Stimulated activated naive CD8-positive, alpha-beta T cell treated with anti-CD3 and anti-CD28 coated beads, Interleukin-15, Interleukin-2, amounts not matched to agents 100 U/mL and 50 U/mL, for 24 hours (primary cell): ENCODE measurements at regions not wholly inside any gene's neighbourhood (a gene's known extent, or its start where the extent isn't known, plus 50 kb on each side); places are given as distances from the start of the nearest gene placed in this dataset.

Experiments
- ATAC-seq: fragments of 150-1000 bp; cut with Tn5 transposase; one replicate; pipeline ENCODE4 v1.10.0; 2021
- DNase-seq: peaks from one replicate; pipeline ENCODE4 v3.0.0; 2021

DNA sequence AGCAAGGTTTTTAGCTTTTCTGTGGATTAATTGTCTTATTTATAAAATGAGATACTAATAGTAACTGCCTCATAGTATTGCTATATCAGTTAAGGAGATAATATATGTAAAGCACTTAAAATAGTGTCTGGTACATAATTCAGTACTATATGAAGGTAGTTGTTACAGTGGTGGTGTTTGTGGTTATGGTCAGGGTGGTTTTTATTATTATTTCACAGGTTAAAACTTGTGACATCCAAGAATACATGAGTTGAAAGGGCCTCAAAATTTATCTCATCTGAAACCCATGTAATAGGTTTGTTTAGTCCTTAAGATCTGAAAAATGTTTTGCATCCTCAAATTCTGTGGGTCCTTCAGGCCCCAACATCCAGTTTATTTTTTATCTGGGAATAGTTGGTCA, 369.5 kb upstream of the LRATD1 start:
- ATAC-seq (no peak), DNase-seq (no peak)

DNA sequence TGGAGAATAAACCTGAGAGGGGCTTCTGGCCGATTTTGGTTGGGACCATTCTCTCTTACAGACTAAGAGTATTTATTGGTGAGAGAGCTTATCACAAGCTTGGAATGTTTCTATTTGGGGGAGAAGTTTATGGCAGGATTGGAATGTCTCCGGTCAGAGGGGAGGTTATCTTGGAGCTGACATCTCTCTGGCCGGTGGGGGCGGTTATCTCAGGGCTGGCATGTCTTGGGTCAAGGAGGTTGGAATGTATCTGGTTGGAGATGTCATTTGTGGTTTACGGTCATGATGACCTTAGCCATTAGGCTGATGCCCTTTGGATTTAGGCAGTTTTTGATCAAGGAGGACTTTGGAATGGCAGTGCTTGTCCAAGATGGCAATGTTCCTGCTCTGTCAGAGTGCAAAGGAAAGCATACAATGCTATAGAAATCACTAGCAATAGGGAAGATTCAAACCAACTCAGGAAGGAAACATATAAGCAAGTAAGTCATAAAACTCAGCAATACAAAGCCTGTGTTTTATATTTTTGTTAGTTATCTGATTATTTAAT, 362.4 kb upstream of the LRATD1 start:
- no peak for ATAC-seq
- DNase-seq: no peak

DNA sequence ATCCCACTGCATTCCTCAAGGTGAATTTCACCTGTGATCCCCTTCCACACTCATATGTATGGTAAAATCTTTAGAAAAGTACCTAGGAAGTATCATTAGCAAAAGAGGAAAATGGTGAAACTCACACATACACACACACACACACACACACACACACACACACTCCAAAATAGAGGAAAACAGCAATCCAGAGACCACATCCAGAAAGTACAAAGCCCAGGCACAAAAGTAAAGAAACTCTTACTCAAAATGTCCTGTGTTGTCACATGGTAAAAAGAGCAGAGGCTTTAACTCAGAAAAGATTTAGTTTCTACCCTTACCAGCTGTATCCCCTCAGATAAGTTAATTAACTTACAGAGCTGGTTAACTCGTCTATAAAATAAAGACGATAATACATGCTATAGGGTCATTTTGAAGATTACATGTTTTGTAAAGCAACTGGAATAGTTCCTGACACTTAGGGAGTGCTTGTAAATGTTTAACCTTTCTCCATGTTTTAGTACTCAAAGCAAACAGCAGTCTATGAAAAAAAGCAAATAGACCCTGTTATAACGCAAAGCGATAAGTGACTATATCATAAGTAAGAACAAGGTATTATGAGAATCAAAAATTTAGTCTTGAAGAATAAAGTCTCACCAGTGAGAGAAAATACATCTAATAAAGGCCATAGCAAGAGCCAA, 360.0 kb upstream of the LRATD1 start:
- no peak for DNase-seq
- no peak for ATAC-seq

DNA sequence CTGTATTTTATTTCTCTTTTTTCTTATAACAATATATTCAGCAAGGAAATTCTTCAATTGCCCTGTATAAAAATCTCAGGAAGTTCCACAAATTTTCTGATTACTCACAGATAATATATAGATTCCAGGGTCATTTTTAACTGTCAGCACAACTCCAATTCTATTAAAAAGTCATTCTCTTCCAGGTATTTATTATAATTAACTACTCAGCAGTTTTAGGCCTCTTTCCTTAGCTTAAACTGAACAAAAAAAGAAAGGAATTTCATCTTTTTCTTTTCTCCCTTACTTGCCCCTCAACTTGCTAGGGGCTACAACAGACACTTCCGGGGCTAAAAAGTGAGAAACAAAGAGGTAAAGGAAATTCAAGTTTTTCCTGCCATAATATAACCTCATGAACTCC, 358.9 kb upstream of the LRATD1 start:
- ATAC-seq (no peak), DNase-seq (no peak)

DNA sequence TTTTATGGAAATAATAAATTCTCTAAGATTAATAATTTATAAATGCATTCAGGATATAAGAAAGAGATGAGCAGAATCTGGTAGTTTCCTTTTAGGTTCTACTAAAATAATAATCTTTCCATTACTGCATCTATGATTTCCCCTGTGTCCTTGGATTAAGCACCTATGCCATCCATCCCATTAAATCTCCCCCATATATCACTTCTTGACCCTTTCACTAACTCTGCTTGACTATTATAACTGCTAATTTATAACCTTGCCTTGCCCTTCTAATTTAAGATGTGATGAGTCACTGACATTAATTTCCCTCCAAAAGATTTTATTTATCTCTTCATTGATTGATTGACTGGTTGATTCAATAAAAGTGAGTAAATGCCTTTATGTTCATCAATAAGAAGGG, 348.3 kb upstream of the LRATD1 start:
- ATAC-seq: no peak
- no peak for DNase-seq

DNA sequence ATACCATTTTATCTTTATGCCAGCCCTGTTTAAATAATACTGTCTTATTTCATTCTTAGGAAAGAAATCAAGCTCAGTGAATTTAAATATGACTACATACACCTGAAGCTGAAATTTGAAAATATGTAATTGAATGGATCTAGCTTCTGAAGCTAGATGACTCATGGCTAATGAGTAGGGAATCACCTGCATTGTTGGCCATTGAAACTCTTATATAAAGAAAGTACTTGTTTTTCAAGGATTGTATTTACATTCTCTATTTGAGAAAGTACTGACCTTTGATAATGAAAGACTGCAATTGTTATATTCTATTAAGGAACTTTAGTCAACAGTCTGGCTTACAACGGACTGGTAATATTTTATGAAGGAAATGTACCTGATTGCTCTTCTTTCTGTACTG, 346.7 kb upstream of the LRATD1 start:
- ATAC-seq: no peak

DNA sequence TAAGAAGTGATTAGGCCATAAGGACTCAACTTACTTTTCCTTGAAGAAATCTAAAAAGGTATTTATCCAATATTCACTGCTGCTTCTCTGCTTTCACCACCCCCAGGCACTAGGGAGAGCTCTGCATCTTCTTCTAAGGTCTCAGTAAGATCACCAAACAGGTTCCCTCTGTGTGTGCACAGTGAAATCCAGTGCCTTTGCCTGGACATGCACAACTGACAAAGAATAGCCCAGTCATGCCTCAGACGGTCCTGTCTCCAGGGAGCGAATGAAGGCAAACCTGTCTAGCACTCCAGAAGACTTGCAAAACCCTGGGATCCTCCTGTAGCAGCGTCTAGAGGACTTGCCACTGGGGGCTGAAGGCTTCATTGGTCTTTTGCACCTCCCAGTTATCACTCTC, 344.5 kb upstream of the LRATD1 start:
- ATAC-seq (no peak), DNase-seq (no peak)

More for the DNA sequence above, 346.7 kb upstream of the LRATD1 start:
- DNase-seq: no peak

DNA sequence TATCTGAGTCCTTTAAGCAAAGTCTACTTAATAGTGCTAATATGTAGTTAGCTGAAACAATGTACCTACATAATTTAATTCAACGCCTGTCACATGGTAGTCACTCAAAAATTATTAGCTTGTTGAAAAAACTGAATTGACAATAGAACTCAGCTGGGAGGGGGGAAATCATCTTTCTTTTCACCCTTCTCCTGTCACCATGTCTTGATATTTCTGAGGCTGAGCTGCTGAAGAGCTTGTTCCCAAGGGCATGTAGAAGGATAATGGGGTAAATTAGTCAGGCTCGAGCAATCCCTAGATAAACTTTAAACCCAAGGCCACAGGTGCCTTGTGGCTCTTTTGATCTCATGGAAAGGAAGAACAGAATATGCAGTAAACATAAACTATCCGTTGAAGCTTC, 339.6 kb upstream of the LRATD1 start:
- no peak for DNase-seq
- ATAC-seq: no peak

DNA sequence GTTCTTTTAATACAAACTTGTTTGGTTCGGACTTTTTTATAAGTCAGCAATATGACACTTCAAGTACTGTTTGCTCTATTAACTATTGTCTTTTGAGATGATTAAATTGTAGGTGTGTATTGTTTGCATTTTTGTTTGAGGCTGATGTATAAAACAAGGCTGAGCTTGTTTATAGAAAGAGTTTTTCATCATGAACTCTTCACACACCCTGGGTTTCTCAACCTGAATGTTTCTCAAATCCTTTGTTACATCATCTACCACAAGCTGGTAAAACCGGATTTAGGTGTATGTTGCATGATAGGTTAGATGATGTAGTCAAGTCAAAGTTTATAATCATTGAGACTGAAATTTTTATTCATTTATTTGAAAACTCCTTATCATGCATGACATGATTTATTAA, 335.2 kb upstream of the LRATD1 start:
- ATAC-seq (no peak), DNase-seq (no peak)

DNA sequence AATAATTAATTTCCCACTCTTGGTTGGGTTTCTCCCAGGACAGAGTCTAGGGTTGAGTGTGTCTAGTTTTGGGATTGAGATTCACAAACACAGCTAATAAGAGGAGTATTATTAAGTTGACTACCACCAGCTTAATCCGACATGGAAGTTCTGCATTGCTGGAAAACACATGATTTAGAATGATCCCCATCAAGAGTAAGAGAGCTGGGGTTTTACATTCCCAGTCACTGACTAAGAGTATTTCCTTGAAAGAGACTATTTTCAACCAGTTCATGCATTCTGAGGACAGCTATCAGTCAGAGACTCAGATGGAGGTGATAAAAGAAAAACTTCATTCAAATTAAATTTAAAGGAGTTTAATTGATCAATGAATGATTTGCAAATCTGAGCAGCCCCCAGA, 334.6 kb upstream of the LRATD1 start:
- ATAC-seq: no peak
- no peak for DNase-seq

DNA sequence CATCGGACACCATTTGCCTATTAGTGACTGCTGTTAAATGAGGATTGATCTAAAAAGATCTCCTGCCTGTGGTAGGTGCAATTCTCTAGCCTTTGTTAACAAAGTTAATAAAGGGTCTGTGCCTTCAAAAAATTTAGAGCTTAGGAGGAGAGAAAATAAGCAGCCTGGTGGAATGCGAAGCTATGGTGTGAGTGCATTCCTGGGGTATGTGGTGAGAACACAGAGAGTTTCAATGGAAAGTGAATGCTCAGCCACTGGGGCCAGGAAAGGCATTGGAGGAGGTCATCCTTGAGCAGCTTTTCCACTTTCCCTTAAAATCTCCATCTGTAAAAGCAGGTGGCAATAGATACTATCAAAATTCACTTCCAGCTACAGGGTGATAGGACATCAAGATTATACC, 331.2 kb upstream of the LRATD1 start:
- no peak for ATAC-seq
- DNase-seq: no peak

DNA sequence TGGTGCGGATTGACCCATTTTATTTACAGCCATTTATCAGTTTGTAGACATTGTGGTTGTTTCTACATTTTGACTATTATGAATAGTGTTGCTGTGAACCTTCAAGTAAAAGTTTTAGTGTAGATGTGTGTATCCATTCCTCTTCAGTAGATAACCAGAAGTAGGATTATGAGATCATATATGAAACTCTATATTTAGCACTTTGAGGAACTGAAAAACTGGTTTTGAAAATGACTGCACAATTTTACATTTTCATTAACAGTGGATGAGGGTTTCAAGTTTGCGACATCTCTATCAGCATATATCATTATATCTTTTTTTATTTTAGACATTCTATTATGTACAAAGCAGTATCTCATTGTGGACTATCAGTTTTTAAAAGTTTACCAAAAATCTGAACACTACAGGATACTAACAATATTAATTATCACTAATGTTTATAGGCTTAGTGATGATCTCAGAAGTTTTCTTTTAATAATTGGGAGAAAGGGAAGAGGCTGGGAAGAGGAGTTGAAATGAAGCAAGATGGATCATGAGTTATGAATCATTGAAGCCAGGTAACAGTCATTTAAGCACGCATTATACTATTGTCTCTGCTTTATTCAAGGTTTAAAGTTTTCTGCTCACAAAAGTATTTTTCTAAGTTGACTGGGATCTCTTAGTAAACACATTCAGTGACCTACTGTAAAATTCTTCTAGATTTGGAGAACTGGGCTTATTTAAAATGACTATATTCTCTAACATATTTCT, 329.0 kb upstream of the LRATD1 start:
- ATAC-seq (no peak), DNase-seq (no peak)

DNA sequence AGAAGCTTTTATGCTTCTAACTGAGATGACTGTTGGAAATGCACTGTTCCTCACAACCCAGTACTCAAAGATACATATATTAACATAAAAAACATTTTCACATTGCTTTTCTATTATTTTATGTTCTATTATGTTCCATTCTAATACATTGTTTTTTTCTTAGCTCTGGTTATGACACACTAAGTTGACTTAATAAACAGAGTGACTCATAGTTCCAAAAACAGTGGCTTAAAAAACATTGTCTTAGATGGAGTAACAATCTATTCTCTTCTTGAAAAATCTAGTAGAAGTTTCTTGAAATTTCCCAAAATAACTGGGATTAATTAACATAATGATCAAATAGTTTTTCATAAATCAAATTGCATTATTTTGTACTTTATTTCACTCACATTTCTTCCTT, 328.2 kb upstream of the LRATD1 start:
- no peak for ATAC-seq
- no peak for DNase-seq

DNA sequence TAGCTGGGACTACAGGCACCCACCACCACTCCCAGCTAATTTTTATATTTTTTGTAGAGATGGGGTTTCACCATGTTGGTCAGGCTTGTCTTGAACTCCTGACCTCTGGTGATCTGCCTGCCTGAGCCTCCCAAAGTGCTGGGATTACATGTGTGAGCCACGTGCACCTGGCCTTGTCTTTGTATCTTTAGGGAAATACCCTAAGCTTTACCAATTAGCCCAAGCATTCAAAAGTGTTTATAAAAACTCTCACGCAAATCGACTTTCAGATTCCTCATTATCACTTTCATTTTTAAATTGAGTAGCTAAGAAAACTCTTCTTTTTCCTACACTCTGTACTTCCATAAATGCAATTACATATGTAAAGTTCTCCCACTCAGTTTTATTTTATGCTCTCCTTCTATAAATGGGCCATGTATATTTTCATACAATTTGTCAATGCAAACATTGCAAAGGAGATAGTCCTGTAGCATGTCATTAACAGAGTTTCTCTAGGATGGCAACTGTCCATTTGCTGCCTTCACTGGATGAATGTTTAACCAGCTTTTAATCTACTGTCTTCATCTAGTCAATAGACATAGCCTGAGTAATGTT, 326.2 kb upstream of the LRATD1 start:
- ATAC-seq: no peak
- no peak for DNase-seq

DNA sequence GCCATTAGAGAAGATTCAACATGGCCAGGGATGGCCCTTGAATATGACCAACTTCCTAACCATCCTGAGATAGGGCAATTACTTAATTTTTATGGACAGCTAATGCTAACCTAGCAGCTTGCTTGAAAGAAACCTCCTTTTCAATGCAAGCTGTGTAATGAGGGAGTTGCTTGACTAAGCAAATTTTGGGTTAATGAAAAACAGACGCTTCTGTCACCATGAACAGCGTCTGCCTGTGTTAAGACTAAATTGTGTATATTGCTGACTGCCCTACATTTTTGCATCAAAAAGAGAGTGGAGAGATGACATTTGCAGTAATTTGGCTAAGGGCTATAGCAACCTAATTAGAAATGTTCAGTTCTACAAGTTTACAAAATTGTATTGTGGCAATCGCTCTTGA, 319.2 kb upstream of the LRATD1 start:
- DNase-seq (no peak), ATAC-seq (no peak)

DNA sequence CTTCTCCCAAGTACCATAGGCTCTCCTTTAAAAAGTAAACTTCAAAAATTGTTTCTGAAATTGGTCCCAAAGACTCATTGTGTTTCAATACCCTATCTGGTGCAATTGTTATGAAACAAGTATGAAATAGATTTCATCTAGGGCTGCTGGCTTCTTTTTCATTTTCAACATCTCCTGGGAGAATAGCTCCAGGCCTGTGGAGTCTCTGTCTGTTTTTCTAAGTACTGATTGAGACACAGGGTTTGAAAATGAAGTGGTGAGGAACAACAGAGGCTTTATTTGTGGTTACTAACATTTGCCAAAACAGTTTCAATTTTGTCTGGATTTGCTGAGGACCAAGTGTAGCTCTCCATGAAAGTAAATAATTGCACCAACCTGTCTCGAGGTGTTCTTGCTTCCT, 315.9 kb upstream of the LRATD1 start:
- no peak for ATAC-seq
- DNase-seq: no peak

DNA sequence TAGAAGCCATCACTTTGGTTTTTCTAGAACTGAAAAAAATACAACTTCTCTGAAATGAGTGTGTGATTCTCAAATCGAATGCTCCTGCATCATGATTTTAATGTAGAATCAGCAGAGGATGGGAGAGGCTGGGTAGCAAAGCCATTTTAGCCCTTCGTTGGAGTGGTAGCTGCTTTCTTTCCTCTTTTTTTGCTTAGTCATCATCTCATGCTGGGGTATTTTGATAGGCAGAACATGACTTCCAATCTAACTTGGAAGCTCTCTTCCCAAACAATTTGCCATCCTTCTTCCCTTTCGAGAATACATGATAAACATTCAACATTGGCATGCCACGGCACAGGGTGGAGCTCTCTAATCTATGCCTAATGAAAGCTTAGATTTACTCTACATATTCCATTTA, 311.2 kb upstream of the LRATD1 start:
- DNase-seq: no peak
- no peak for ATAC-seq

DNA sequence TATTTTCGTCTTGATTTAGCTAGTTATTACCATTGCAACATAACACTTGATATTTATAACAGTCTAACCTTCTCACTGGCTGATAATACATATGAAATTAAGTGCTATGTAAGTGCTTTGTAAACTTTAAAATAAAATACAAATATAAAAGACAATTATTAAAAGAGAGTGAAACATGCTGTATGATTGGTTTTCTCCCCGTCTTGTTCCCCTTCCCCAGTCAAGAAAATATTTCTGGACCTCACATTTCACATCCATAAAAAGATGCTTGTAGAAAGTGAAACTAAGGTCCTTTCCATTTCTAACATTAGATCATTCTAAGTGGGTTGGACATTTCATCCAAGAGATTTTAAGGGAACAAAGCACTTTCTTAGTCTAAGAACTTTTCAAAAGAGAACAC, 310.2 kb upstream of the LRATD1 start:
- DNase-seq (no peak), ATAC-seq (no peak)

DNA sequence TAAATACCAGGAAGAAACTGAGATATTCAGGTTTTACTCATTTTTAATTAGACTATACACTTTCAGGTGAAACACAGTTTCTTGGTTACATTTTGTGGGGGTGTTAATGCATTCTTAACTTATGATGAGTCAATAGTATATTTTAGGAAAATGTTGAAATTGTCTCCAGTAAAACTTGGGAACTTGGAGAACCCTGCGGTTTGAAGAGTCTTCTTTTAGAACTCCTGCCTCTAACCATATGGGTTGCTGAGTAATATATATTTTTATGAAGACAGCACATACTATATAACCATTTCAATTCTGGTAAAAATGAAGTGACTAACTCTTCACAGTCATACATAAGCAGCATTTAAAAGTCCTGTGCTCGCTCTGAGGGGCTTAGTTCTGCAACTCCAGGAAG, 308.2 kb upstream of the LRATD1 start:
- no peak for ATAC-seq
- no peak for DNase-seq

DNA sequence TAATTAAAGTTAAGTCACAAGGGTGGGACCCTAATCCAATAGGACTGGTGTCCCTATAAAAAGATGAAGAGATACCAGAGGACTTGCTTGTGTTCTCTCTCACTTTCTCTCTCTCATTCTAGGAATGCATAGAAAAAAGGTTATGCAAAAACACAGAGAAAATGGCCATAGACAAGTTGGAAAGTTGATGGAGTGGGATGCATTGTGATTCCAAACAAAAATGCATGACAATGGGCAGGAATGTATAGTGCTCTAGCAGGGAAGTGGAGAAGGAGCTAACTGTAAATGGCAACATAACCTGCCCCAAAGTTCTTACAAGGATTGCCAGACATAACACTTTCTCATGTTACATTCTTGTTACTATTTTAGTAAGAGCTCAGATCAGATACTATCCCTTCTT, 301.6 kb upstream of the LRATD1 start:
- DNase-seq: no peak
- ATAC-seq: no peak

DNA sequence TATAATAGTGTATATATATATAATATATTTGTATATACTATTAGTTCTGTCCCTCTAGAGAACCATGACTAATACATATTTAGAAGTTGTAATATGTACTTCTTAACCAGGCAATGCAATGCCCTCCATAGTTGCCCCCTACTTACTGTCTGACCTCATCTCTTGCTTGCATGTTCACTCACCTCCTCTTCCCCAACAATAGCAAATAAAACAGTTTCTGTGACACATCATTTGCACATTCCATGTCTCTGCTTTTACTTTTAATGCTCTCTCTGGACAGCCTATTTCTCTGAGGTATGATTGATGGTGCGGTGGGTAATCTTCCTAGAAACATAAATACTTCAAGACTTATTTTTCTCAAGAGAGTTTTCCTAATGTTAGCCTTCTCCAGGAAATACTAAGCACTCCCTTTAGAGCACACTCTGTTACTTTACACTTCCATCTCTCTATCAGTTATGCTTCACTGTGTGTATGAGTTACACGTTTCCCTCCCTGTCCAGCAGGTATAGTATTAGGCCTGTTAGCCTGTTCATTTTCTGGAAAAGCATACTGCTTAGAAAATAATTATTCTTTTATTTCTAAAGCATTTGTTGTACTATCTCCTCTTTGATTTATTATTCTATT, 295.6 kb upstream of the LRATD1 start:
- no peak for ATAC-seq
- no peak for DNase-seq

DNA sequence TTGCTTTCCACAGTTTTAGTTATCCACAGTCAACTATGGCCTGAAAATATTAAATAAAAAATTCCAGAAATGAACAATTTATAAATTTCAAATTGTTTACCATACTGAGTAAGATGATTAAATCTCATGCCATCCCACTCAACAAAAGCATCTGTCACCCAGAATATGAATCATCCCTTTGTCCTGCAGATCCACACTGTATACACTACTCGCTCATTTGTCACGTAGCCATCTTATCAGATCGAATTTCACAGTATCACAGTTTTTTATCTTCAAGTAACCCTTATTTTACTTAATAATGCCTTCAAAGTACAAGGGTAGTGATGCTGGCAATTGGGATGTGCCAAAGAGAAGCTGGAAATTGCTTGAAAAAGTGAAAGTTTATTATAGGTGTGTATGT, 291.8 kb upstream of the LRATD1 start:
- DNase-seq: no peak
- no peak for ATAC-seq

DNA sequence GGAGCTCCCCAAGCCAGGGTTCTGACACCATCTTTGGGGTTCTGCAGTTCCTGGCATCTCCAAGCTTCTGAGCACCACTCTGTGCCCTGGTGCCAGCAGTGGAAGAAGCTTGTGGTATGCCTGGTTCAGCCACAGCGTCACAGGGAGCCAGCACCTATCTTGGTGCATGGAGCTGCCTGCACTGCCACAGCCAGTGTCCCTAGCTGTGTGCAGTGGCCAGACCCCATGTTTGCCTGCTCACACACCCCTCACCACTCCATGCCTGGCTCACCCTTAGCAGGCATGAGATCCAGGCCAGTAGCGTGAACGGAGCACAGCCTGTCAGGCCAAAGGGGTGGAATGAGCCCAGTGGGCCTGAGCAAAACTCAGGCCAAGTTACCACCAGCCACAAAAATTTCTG, 290.2 kb upstream of the LRATD1 start:
- ATAC-seq: no peak
- DNase-seq: no peak
